Activated CD4-positive, alpha-beta T cell treated with anti-CD3 and anti-CD28 coated beads, Interleukin-2, amount 50 U/mL, for 1 hour (primary cell): ENCODE measurements at regions not wholly inside any gene's neighbourhood (a gene's known extent, or its start where the extent isn't known, plus 50 kb on each side); places are given as distances from the start of the nearest gene placed in this dataset.
A peak's percentile ranks its signal among the peaks of the same experiment; 100 is the strongest.

Experiments used
- DNase-seq: peaks from one replicate; pipeline ENCODE4 v3.0.0-alpha.2; 2020

- no peak for DNase-seq
Measured at GRCh38 chr12:69064734-69065443, 131.9 kb upstream of the CPM start.

GRCh38 chr12:69065775-69066174, 132.8 kb upstream of the CPM start:
- DNase-seq = no peak

- DNase-seq = no peak
Measured at GRCh38 chr12:69066492-69067373, 133.8 kb upstream of the CPM start.

GRCh38 chr12:69067713-69068112, 134.7 kb upstream of the CPM start:
- no peak for DNase-seq

GRCh38 chr12:69068448-69068847, 135.5 kb upstream of the CPM start:
- DNase-seq = no peak

GRCh38 chr12:69069479-69069878, 136.5 kb upstream of the CPM start:
- no peak for DNase-seq

GRCh38 chr12:69070319-69071090, 137.5 kb upstream of the CPM start:
- DNase-seq = peak; percentile 51

GRCh38 chr12:69071091-69071370, 138.1 kb upstream of the CPM start:
- no peak for DNase-seq

GRCh38 chr12:69073035-69073434, 140.1 kb upstream of the CPM start:
- DNase-seq = no peak

- DNase-seq = no peak
Measured at GRCh38 chr12:69074556-69075349, 141.8 kb upstream of the CPM start.

- DNase-seq = no peak
Measured at GRCh38 chr12:69083689-69084088, 150.7 kb upstream of the CPM start.

- no peak for DNase-seq
Measured at GRCh38 chr12:69084816-69085378, 151.9 kb upstream of the CPM start.

GRCh38 chr12:69085852-69086251, 152.9 kb upstream of the CPM start:
- no peak for DNase-seq

GRCh38 chr12:69087986-69088385, 151.4 kb upstream of the CPSF6 start:
- no peak for DNase-seq

GRCh38 chr12:69090722-69091121, 148.6 kb upstream of the CPSF6 start:
- DNase-seq = no peak

GRCh38 chr12:69091442-69092017, 147.8 kb upstream of the CPSF6 start:
- no peak for DNase-seq

GRCh38 chr12:69092137-69092536, 147.2 kb upstream of the CPSF6 start:
- no peak for DNase-seq

- no peak for DNase-seq
Measured at GRCh38 chr12:69094606-69095216, 144.7 kb upstream of the CPSF6 start.

- no peak for DNase-seq
Measured at GRCh38 chr12:69095765-69096477, 143.4 kb upstream of the CPSF6 start.

- no peak for DNase-seq
Measured at GRCh38 chr12:69096669-69097335, 142.6 kb upstream of the CPSF6 start.
